Astrocyte (in vitro differentiated cells and primary cell): ENCODE measurements at regions not wholly inside any gene's neighbourhood (a gene's known extent, or its start where the extent isn't known, plus 50 kb on each side); places are given as distances from the start of the nearest gene placed in this dataset.
"Not testable (repeated sequence)": the region's sequence is repeated elsewhere in the genome, so short reads cannot be mapped to it uniquely, and the experiment has no call there.

Experiments
- CTCF ChIP-seq: IDR thresholded peaks from 2 replicates; pipeline ENCODE4 v1.5.1; 2011; ENCODE audit warnings: low read depth, mild to moderate bottlenecking, inconsistent platforms, low read length, moderate library complexity; ENCODE audit not compliant: insufficient read depth
- EZH2 ChIP-seq: IDR thresholded peaks from 2 replicates; pipeline ENCODE4 v1.6.1; 2012; ENCODE audit warnings: mild to moderate bottlenecking, low read length, inconsistent platforms; ENCODE audit not compliant: insufficient read depth

GRCh38 chr5:34244281-34245031 lies 201.4 kb upstream of the C1QTNF3 start:
- not testable (repeated sequence) for TF ChIP-seq CTCF, EZH2
